ENCODE measurements at regions not wholly inside any gene's neighbourhood (a gene's known extent, or its start where the extent isn't known, plus 50 kb on each side); places are given as distances from the start of the nearest gene placed in this dataset.

DNA sequence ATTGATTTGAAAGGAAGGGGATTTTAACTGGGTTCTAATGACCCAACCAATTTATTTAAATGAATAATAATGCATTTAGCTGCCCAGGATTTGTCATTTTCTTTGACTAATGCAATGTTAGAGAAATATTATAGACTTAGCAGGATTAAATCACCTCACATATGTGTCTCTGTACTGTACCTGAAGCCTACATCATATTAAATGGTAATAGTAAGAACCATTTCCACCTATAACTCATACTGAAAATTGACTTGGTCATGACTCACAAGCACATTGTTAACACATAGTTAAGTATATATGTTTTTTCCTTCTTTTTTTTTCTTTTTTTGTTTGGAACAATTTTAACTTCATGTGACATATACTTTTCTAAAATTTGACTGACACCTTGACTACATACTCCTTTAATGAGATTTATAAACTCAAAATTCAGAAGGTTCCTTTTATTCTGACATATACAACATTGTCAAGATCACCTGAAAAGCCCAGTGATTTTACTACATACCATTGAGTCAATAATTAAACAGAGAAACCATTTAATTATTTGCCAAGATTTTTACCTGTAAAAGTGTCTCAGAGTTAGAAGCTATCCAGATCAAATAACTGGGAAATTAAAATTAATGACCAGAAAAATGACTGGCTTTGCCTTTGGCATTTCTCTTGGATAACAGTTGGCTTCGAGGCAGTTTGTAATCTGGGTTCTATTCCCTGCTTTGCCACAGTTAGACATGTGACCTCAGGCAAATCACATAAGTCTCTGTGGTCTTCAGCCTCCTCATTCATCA is 58.8 kb upstream of the CDC42EP3 start:
- TF ChIP-seq, protein P1, sequence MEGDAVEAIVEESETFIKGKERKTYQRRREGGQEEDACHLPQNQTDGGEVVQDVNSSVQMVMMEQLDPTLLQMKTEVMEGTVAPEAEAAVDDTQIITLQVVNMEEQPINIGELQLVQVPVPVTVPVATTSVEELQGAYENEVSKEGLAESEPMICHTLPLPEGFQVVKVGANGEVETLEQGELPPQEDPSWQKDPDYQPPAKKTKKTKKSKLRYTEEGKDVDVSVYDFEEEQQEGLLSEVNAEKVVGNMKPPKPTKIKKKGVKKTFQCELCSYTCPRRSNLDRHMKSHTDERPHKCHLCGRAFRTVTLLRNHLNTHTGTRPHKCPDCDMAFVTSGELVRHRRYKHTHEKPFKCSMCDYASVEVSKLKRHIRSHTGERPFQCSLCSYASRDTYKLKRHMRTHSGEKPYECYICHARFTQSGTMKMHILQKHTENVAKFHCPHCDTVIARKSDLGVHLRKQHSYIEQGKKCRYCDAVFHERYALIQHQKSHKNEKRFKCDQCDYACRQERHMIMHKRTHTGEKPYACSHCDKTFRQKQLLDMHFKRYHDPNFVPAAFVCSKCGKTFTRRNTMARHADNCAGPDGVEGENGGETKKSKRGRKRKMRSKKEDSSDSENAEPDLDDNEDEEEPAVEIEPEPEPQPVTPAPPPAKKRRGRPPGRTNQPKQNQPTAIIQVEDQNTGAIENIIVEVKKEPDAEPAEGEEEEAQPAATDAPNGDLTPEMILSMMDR (IDR thresholded peaks at IDR 0.05; ENCODE audit: poor library complexity, severe bottlenecking): no peak
- TF ChIP-seq TAF1 (IDR thresholded peaks at IDR 0.05; ENCODE audit: low read depth): no peak
- TF ChIP-seq, protein P2, sequence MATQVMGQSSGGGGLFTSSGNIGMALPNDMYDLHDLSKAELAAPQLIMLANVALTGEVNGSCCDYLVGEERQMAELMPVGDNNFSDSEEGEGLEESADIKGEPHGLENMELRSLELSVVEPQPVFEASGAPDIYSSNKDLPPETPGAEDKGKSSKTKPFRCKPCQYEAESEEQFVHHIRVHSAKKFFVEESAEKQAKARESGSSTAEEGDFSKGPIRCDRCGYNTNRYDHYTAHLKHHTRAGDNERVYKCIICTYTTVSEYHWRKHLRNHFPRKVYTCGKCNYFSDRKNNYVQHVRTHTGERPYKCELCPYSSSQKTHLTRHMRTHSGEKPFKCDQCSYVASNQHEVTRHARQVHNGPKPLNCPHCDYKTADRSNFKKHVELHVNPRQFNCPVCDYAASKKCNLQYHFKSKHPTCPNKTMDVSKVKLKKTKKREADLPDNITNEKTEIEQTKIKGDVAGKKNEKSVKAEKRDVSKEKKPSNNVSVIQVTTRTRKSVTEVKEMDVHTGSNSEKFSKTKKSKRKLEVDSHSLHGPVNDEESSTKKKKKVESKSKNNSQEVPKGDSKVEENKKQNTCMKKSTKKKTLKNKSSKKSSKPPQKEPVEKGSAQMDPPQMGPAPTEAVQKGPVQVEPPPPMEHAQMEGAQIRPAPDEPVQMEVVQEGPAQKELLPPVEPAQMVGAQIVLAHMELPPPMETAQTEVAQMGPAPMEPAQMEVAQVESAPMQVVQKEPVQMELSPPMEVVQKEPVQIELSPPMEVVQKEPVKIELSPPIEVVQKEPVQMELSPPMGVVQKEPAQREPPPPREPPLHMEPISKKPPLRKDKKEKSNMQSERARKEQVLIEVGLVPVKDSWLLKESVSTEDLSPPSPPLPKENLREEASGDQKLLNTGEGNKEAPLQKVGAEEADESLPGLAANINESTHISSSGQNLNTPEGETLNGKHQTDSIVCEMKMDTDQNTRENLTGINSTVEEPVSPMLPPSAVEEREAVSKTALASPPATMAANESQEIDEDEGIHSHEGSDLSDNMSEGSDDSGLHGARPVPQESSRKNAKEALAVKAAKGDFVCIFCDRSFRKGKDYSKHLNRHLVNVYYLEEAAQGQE (IDR thresholded peaks at IDR 0.05; ENCODE audit: borderline replicate concordance): no peak
- no peak for TF ChIP-seq EZH2 (IDR thresholded peaks at IDR 0.05; ENCODE audit: borderline replicate concordance, insufficient read depth, low read length, poor library complexity, severe bottlenecking)
- TF ChIP-seq SMC3 (conservative IDR thresholded peaks at IDR 0.05; ENCODE audit: poor library complexity): no peak

Measured in neural cell (in vitro differentiated cells).